Activated CD4-positive, alpha-beta memory T cell treated with anti-CD3 and anti-CD28 coated beads, Interleukin-2, amount 10 ng/mL, durations not matched to agents 7 days and 5 days (primary cell): ENCODE measurements at regions not wholly inside any gene's neighbourhood (a gene's known extent, or its start where the extent isn't known, plus 50 kb on each side); places are given as distances from the start of the nearest gene placed in this dataset.
"Not testable (repeated sequence)": the region's sequence is repeated elsewhere in the genome, so short reads cannot be mapped to it uniquely, and the experiment has no call there.

Experiments
- CTCF ChIA-PET: fragments of 350-600 bp; sonication (Branson Sonifier 250); formaldehyde crosslinking; loops from one replicate; lab custom pipeline; 2021; ENCODE audit warnings: antibody characterized with exemption, inconsistent platforms; lab: Charles Lee
- POLR2A ChIA-PET: fragments of 350-600 bp; sonication (Branson Sonifier 250); formaldehyde crosslinking; loops from one replicate; lab custom pipeline; 2021; ENCODE audit warnings: antibody characterized with exemption; lab: Charles Lee
- DNase-seq: peaks from one replicate; pipeline ENCODE4 v3.0.0-alpha.2; 2020
- H3K27ac Mint-ChIP-seq: one replicate; pipeline ENCODE4 v1.8.0; 2021; ENCODE audit warnings: mild to moderate bottlenecking, mixed read lengths
- H3K27me3 Mint-ChIP-seq: one replicate; pipeline ENCODE4 v1.8.0; 2021; ENCODE audit warnings: mixed read lengths
- H3K36me3 Mint-ChIP-seq: one replicate; pipeline ENCODE4 v1.8.0; 2021; ENCODE audit warnings: low read depth, mixed read lengths
- H3K4me1 Mint-ChIP-seq: one replicate; pipeline ENCODE4 v1.8.0; 2021; ENCODE audit warnings: mixed read lengths
- H3K4me3 Mint-ChIP-seq: one replicate; pipeline ENCODE4 v1.8.0; 2021; ENCODE audit warnings: mild to moderate bottlenecking, mixed read lengths
- H3K9me3 Mint-ChIP-seq: one replicate; pipeline ENCODE4 v1.8.0; 2021; ENCODE audit warnings: mixed read lengths

DNA sequence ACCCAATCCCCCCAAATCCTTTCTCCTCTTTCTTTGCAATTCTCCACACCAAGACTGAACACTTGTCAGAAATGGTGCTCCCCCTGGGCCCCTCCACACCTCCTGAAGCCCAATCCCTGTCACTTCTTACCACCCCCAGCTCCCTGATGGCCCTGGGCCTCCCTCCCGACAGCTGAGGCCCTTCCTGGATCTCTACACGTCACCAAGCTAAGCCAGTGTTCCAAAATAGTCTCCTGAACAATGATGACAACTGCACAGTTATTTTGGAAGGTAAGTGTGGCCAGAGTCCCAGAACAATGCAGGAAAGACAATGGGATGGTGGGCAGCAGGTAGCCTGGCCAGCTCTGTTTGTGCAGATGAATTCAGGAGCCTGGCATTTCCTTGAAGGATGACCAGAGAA, 63.7 kb upstream of the PRSS3 start:
- no peaks in the 10 kb centered on the region for H3K9me3 Mint-ChIP-seq
- no peak overlapping the region for H3K27ac Mint-ChIP-seq
- POLR2A ChIA-PET: no interaction called here
- H3K36me3 Mint-ChIP-seq: no peaks in the 10 kb centered on the region
- peaks cover 46% of the 10 kb centered on the region for H3K27me3 Mint-ChIP-seq
- DNase-seq: no peak
- H3K4me3 Mint-ChIP-seq: no peak overlapping the region
- H3K4me1 Mint-ChIP-seq: no peaks in the 10 kb centered on the region
- CTCF ChIA-PET: interaction anchor here (2.0 kb wide), 1 partner anchor 47 kb away, joined by 6 read pairs; no protein-coding TSS in a partner anchor

- H3K9me3 Mint-ChIP-seq, H3K36me3 Mint-ChIP-seq, DNase-seq, H3K4me3 Mint-ChIP-seq, H3K27ac Mint-ChIP-seq, POLR2A ChIA-PET, H3K4me1 Mint-ChIP-seq: not testable (repeated sequence)
- peaks cover 48% of the 10 kb centered on the region for H3K27me3 Mint-ChIP-seq
- CTCF ChIA-PET: interaction anchor here (1.4 kb wide), 1 partner anchor 110 kb away, joined by 3 read pairs; no protein-coding TSS in a partner anchor
These were observed 61.0 kb upstream of the PRSS3 start for GRCh38 chr9:33734247-33734940.

DNA sequence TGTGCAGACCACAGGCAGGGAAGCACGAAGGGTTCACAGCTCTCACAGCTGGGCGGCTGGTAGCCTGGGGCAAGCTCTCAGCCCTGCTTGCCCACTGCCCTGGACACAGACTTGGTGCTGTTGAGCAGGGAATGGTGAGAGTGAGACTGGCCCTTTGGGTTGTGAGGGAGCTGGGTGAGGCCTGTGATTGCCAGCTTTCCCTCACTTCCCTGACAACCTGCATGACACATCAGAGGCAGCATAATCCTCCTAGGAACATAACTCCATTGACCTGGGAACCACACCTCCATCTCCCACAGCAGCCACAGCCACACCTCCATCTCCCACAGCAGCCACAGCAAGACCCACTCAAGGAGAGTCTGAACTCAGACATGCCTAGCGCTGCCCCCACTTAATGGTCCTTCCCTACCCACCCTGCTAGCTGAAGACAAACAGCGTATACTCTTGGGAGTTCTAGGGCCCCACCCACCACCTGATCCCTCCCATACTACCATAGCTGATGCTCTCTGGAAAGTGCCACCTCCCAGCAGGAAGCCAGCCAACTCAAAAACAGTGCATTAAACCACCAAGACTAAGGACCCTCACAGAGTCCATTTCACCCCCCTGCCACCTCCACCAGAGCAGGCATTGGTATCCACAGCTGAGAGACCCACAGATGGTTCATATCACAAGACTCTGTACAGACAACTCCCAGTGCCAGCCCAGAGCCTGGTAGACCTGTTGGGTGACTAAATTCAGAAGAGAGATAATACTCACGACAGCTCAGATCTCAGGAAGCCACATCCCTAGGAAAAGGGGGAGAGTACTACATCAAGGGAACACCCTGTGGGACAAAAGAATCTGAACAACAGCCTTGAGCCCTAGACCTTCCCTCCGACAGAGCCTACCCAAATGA, 60.2 kb upstream of the PRSS3 start:
- H3K27me3 Mint-ChIP-seq: peaks cover 46% of the 10 kb centered on the region
- H3K27ac Mint-ChIP-seq, H3K4me1 Mint-ChIP-seq, H3K4me3 Mint-ChIP-seq, POLR2A ChIA-PET, H3K9me3 Mint-ChIP-seq, DNase-seq, H3K36me3 Mint-ChIP-seq: not testable (repeated sequence)
- CTCF ChIA-PET: interaction anchor here (1.0 to 1.4 kb wide), 2 partner anchors 111 to 518 kb away, joined by 3 read pairs; no protein-coding TSS in a partner anchor

GRCh38 chr9:33737811-33738606, 57.4 kb upstream of the PRSS3 start:
- Mint-ChIP-seq H3K9me3 (no peaks in the 10 kb centered on the region), H3K27ac (no peak overlapping the region), H3K27me3 (peaks cover 50% of the 10 kb centered on the region), H3K4me3 (no peak overlapping the region), H3K36me3 (no peaks in the 10 kb centered on the region), H3K4me1 (no peaks in the 10 kb centered on the region)
- POLR2A ChIA-PET: interaction anchor here (1.0 kb wide), 1 partner anchor 41 kb away, joined by 3 read pairs; no protein-coding TSS in a partner anchor
- peak; percentile 30 for DNase-seq
- CTCF ChIA-PET: interaction anchor here (0.5 to 3.1 kb wide), 17 partner anchors 9 to 1160 kb away, joined by 3 to 50 read pairs (median 4); no protein-coding TSS in a partner anchor

GRCh38 chr9:33739398-33739797, 56.0 kb upstream of the PRSS3 start:
- H3K4me3 Mint-ChIP-seq: no peak overlapping the region
- POLR2A ChIA-PET: no interaction called here
- no peak overlapping the region for H3K27ac Mint-ChIP-seq
- no peaks in the 10 kb centered on the region for H3K9me3 Mint-ChIP-seq
- peaks cover 55% of the 10 kb centered on the region for H3K27me3 Mint-ChIP-seq
- DNase-seq: no peak
- H3K36me3 Mint-ChIP-seq: no peaks in the 10 kb centered on the region
- H3K4me1 Mint-ChIP-seq: no peaks in the 10 kb centered on the region
- CTCF ChIA-PET: interaction anchor here (0.5 to 3.1 kb wide), 5 partner anchors 10 to 113 kb away, joined by 3 to 50 read pairs (median 3); no protein-coding TSS in a partner anchor

DNA sequence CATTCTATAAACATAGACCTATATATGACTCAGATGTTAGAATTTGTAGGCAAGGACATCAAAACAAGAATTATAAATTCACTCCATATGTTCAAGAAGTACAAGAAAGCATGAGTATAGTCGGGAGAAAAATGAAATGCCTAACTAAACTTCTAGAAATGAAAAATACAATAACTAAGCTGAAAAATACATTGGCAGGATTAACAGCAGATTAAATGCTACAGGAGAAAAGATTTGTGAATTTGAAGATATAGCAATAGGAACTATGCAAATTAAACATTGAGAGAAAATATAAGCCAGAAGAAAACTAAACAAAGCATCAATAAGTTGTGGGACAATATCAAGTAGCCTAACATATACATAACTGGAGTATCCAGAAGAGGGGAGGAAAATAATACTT, 55.3 kb upstream of the PRSS3 start:
- ChIA-PET POLR2A (no interaction called here), CTCF (no interaction called here)
- DNase-seq: no peak
- Mint-ChIP-seq H3K27ac (no peak overlapping the region), H3K4me1 (no peaks in the 10 kb centered on the region), H3K36me3 (no peaks in the 10 kb centered on the region), H3K4me3 (no peak overlapping the region), H3K27me3 (peaks cover 53% of the 10 kb centered on the region), H3K9me3 (no peaks in the 10 kb centered on the region)

DNA sequence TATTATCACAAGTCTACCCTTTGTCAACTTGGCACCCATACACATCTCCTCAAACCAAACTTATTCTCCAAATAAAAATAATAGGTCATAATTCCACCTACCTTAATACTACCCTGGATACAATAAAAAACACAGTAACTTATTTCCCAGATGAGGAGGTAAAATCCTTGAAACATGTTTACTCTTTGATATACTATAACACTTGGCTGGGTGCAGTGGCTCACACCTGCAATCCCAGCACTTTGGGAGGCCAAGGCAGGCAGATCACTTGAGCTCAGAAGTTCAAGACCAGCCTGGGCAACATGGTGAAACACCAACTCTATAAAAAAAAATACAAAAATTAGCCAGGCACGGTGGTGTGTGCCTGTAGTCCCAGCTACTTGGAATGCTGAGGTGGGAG, 54.4 kb upstream of the PRSS3 start:
- CTCF ChIA-PET, H3K27ac Mint-ChIP-seq, H3K4me3 Mint-ChIP-seq, H3K4me1 Mint-ChIP-seq, POLR2A ChIA-PET, H3K36me3 Mint-ChIP-seq, H3K9me3 Mint-ChIP-seq, DNase-seq: not testable (repeated sequence)
- H3K27me3 Mint-ChIP-seq: peaks cover 50% of the 10 kb centered on the region

- ChIA-PET CTCF (no interaction called here), POLR2A (no interaction called here)
- Mint-ChIP-seq H3K27ac (no peak overlapping the region), H3K9me3 (no peaks in the 10 kb centered on the region), H3K4me1 (no peaks in the 10 kb centered on the region), H3K4me3 (no peak overlapping the region), H3K27me3 (peaks cover 51% of the 10 kb centered on the region), H3K36me3 (no peaks in the 10 kb centered on the region)
- no peak for DNase-seq
These were observed 53.3 kb upstream of the PRSS3 start for GRCh38 chr9:33742051-33742450.

DNA sequence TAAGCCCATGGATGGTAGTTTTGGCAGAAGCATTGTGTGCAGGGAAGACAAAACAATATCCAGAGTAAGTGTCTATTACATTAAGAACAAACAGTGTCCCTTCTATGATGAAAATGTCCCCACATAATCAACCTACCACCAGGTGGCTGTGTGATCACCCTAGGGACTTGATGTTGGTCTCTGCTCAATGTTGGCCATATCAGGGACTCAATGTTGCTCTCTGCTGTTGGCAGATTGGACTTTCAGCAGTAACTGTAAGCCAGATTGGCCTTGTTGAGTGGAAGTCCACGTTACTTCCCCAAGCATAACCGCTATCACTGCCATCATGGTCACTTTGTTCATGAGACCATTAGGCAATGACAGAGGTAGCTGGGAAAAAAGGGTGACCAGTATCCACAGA, 52.8 kb upstream of the PRSS3 start:
- ChIA-PET POLR2A (no interaction called here), CTCF (no interaction called here)
- H3K4me3 Mint-ChIP-seq: no peak overlapping the region
- H3K27me3 Mint-ChIP-seq: peaks cover 55% of the 10 kb centered on the region
- H3K4me1 Mint-ChIP-seq: no peaks in the 10 kb centered on the region
- no peaks in the 10 kb centered on the region for H3K9me3 Mint-ChIP-seq
- H3K36me3 Mint-ChIP-seq: no peaks in the 10 kb centered on the region
- no peak for DNase-seq
- H3K27ac Mint-ChIP-seq: no peak overlapping the region
